Prostate gland (tissue), 2 donors: ENCODE measurements at regions not wholly inside any gene's neighbourhood (a gene's known extent, or its start where the extent isn't known, plus 50 kb on each side); places are given as distances from the start of the nearest gene placed in this dataset.

Experiments
- DNase-seq: peaks from one replicate; pipeline ENCODE4 v3.0.0-alpha.2; 2019; ENCODE audit warnings: low spot score
- H3K27ac ChIP-seq, 2 donors: fragments of 200-600 bp; sonication (generic); 2 replicates each; pipeline ENCODE4 v1.5.1; 2017 to 2019
- H3K27me3 ChIP-seq: fragments of 200-600 bp; sonication (generic); replicated peaks from 2 replicates; pipeline ENCODE4 v1.5.1; 2019; ENCODE audit not compliant: insufficient read depth
- H3K36me3 ChIP-seq, 2 donors: fragments of 200-600 bp; sonication (generic); 1 replicate in 1 of 2; 2 replicates in 1 of 2; pipeline versions ENCODE4 v1.5.1 to v1.8.1; 2017 to 2019
- H3K4me1 ChIP-seq: fragments of 200-600 bp; sonication (generic); replicated peaks from 2 replicates; pipeline ENCODE4 v1.5.1; 2019
- H3K4me3 ChIP-seq, 2 donors: fragments of 200-600 bp; sonication (generic); 2 replicates each; pipeline ENCODE4 v1.5.1; 2017 to 2019
- H3K9me3 ChIP-seq: fragments of 200-600 bp; sonication (generic); 2 replicates; pipeline ENCODE4 v1.5.1; 2017
- CTCF ChIP-seq, 4 experiments: fragments of 200-600 bp in 2 of 4; fragments of 450-650 bp in 2 of 4; sonication (generic) in 2 of 4; IDR thresholded peaks; 1 replicate in 3 of 4; 2 replicates in 1 of 4; pipeline ENCODE4 v1.5.1; 2016 to 2019; ENCODE audit warnings: antibody characterized with exemption in 4 of 4, mild to moderate bottlenecking in 2 of 4, moderate library complexity in 2 of 4
- POLR2A ChIP-seq: fragments of 450-650 bp; IDR thresholded peaks from one replicate; pipeline ENCODE4 v1.6.1; 2016; ENCODE audit warnings: antibody characterized with exemption, mild to moderate bottlenecking
- POLR2AphosphoS5 ChIP-seq: sonication (generic); formaldehyde crosslinking; IDR thresholded peaks from one replicate; pipeline ENCODE4 v1.6.1; 2017; ENCODE audit warnings: antibody characterized with exemption
- WGBS: methylation state at CpG from one replicate; pipeline ENCODE4 v1.1.5; 2018; 5-methylcytosine and 5-hydroxymethylcytosine counted together
- intact Hi-C: fragments of 100-400 bp; cut with DNase I; formaldehyde crosslinking; loops from one replicate; pipeline ENCODE4 v1.14.2; 2022

- no peaks in the 10 kb centered on the region for H3K36me3 ChIP-seq
- no peaks in the 10 kb centered on the region for H3K4me1 ChIP-seq
- no peaks in the 10 kb centered on the region for H3K9me3 ChIP-seq
- H3K27me3 ChIP-seq: no peaks in the 10 kb centered on the region
- intact Hi-C loops: no loop called here
- TF ChIP-seq POLR2AphosphoS5 (no peak), POLR2A (no peak), CTCF (IDR thresholded peaks at IDR 0.05) (no peak)
- 93% methylated on average over 1 of the region's 1 CpG for WGBS
- no peak for DNase-seq
- no peak overlapping the region for H3K4me3 ChIP-seq
- no peak overlapping the region for H3K27ac ChIP-seq
Observed at GRCh38 chrX:20456971-20457370, 190.3 kb upstream of the RPS6KA3 start.

- TF ChIP-seq CTCF (IDR thresholded peaks at IDR 0.05): no peak
- no peak for TF ChIP-seq POLR2AphosphoS5
- no peak for TF ChIP-seq POLR2A
- Histone ChIP-seq H3K27me3 (no peaks in the 10 kb centered on the region), H3K27ac (no peak overlapping the region), H3K4me1 (no peaks in the 10 kb centered on the region), H3K4me3 (no peak overlapping the region), H3K9me3 (no peaks in the 10 kb centered on the region), H3K36me3 (no peaks in the 10 kb centered on the region)
- no peak for DNase-seq
- 64% methylated on average over 3 of the region's 3 CpGs for WGBS
- intact Hi-C loops: no loop called here
Observed at GRCh38 chrX:20455001-20455400, 188.3 kb upstream of the RPS6KA3 start.

- H3K36me3 ChIP-seq: no peaks in the 10 kb centered on the region
- intact Hi-C loops: no loop called here
- TF ChIP-seq POLR2AphosphoS5: no peak
- no peak for TF ChIP-seq CTCF (IDR thresholded peaks at IDR 0.05)
- TF ChIP-seq POLR2A: no peak
- no peaks in the 10 kb centered on the region for H3K9me3 ChIP-seq
- no peaks in the 10 kb centered on the region for H3K4me1 ChIP-seq
- no peak overlapping the region for H3K4me3 ChIP-seq
- DNase-seq: no peak
- H3K27ac ChIP-seq: no peak overlapping the region
- H3K27me3 ChIP-seq: no peaks in the 10 kb centered on the region
- 60% methylated on average over 3 of the region's 3 CpGs for WGBS
Observed at GRCh38 chrX:20454117-20454516, 187.4 kb upstream of the RPS6KA3 start.

GRCh38 chrX:20452487-20452886 is 185.8 kb upstream of the RPS6KA3 start:
- Histone ChIP-seq H3K9me3 (no peaks in the 10 kb centered on the region), H3K4me1 (no peaks in the 10 kb centered on the region), H3K4me3 (no peak overlapping the region), H3K36me3 (no peaks in the 10 kb centered on the region), H3K27ac (no peak overlapping the region), H3K27me3 (no peaks in the 10 kb centered on the region)
- TF ChIP-seq POLR2A (no peak), POLR2AphosphoS5 (no peak), CTCF (IDR thresholded peaks at IDR 0.05) (no peak)
- DNase-seq: no peak
- WGBS: 74% methylated on average over 4 of the region's 4 CpGs
- intact Hi-C loops: no loop called here

- Histone ChIP-seq H3K4me3 (no peak overlapping the region), H3K36me3 (no peaks in the 10 kb centered on the region), H3K4me1 (no peaks in the 10 kb centered on the region), H3K9me3 (no peaks in the 10 kb centered on the region), H3K27me3 (no peaks in the 10 kb centered on the region), H3K27ac (no peak overlapping the region)
- intact Hi-C loops: no loop called here
- 77% methylated on average over 2 of the region's 2 CpGs for WGBS
- no peak for TF ChIP-seq POLR2A
- no peak for TF ChIP-seq POLR2AphosphoS5
- TF ChIP-seq CTCF (IDR thresholded peaks at IDR 0.05): no peak
- DNase-seq: no peak
Observed at GRCh38 chrX:20451929-20452328, 185.2 kb upstream of the RPS6KA3 start.
